ENCODE measurements at regions not wholly inside any gene's neighbourhood (a gene's known extent, or its start where the extent isn't known, plus 50 kb on each side); places are given as distances from the start of the nearest gene placed in this dataset.

DNA sequence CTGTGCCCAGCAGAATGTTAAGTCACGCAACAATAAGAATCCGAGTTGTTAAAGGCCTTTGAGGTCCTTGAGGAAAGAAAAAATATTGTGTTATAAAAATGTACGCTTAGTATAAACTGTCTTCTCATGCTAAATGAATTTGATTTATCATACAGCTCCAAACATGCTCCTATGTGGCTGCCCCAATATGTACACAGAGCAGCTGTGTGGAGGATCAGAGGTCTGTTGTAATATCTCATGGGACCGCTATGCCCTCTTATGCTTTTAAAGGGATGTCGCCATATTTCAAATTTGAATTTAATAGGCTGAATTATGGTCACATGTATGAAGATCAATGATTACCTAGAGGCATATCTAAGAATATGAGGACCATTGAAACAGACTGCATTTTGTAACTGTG is 90.2 kb downstream of the SLC5A7 start:
- POLR2A ChIA-PET = no interaction called here
- Mint-ChIP-seq H3K27ac (no peak overlapping the region), H3K4me1 (no peaks in the 10 kb centered on the region), H3K36me3 (ENCODE audit: low read depth) (no peaks in the 10 kb centered on the region), H3K4me3 (no peak overlapping the region), H3K9me3 (no peaks in the 10 kb centered on the region), H3K27me3 (no peaks in the 10 kb centered on the region)
- no peak for ATAC-seq (ENCODE audit: low read depth)
- CTCF ChIA-PET = no interaction called here
- TF ChIP-seq, protein P1, sequence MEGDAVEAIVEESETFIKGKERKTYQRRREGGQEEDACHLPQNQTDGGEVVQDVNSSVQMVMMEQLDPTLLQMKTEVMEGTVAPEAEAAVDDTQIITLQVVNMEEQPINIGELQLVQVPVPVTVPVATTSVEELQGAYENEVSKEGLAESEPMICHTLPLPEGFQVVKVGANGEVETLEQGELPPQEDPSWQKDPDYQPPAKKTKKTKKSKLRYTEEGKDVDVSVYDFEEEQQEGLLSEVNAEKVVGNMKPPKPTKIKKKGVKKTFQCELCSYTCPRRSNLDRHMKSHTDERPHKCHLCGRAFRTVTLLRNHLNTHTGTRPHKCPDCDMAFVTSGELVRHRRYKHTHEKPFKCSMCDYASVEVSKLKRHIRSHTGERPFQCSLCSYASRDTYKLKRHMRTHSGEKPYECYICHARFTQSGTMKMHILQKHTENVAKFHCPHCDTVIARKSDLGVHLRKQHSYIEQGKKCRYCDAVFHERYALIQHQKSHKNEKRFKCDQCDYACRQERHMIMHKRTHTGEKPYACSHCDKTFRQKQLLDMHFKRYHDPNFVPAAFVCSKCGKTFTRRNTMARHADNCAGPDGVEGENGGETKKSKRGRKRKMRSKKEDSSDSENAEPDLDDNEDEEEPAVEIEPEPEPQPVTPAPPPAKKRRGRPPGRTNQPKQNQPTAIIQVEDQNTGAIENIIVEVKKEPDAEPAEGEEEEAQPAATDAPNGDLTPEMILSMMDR (IDR thresholded peaks at IDR 0.05) = no peak
- intact Hi-C loops (cut with micrococcal nuclease) = no loop called here
- no peak for DNase-seq

DNA sequence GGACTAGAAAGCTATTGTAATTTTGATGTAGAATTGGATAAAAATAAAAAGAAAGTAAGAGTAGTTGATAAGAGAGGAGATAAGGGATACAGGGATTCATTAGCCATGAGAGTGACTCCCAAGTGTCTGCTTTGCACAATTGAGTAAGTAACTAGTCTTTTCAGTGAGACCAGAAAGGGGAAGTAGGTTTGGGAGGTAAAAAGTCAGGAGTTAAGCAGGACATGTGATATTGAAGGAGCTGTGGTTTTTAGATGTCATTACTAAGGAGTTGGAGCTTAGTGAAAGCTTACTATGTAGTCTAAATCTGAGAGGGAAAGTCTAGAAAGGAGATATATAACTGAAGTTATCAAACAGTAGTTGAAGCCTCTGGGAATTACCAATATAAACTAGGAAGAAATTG is 93.4 kb downstream of the SLC5A7 start:
- no peak overlapping the region for H3K4me3 Mint-ChIP-seq
- no peaks in the 10 kb centered on the region for H3K4me1 Mint-ChIP-seq
- ATAC-seq (ENCODE audit: low read depth) = no peak
- H3K9me3 Mint-ChIP-seq = peaks cover 3% of the 10 kb centered on the region
- intact Hi-C loops (cut with micrococcal nuclease) = no loop called here
- ChIA-PET CTCF (no interaction called here), POLR2A (no interaction called here)
- H3K27ac Mint-ChIP-seq = no peak overlapping the region
- no peak for DNase-seq
- H3K27me3 Mint-ChIP-seq = no peaks in the 10 kb centered on the region
- TF ChIP-seq, protein P1 (IDR thresholded peaks at IDR 0.05) = no peak
- no peaks in the 10 kb centered on the region for H3K36me3 Mint-ChIP-seq (ENCODE audit: low read depth)

DNA sequence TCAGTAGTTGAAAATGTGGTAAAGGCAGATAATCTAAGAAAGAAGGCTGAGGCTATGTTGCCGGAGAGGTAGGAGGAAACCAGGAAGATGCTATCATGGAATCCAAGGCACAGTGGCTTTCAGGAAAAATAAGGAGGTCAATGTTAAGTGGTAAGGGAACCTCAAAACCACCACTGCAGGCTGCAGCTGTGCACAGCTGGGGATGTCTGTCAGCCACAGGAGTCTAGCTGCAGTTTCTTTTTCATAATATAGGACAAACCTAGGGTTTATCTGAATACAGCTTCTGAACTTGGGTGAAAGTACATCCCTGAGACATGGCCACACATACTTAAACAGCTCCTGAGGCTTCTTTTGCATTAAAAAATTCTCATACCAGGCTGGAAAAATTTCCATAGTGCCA is 93.9 kb downstream of the SLC5A7 start:
- Mint-ChIP-seq H3K4me3 (no peak overlapping the region), H3K36me3 (ENCODE audit: low read depth) (no peaks in the 10 kb centered on the region), H3K4me1 (no peaks in the 10 kb centered on the region), H3K9me3 (peaks cover 3% of the 10 kb centered on the region), H3K27me3 (no peaks in the 10 kb centered on the region), H3K27ac (no peak overlapping the region)
- ATAC-seq (ENCODE audit: low read depth) = no peak
- TF ChIP-seq, protein P1 (IDR thresholded peaks at IDR 0.05) = no peak
- intact Hi-C loops (cut with micrococcal nuclease) = no loop called here
- DNase-seq = no peak
- POLR2A ChIA-PET = no interaction called here
- CTCF ChIA-PET = no interaction called here

GRCh38 chr2:108082978-108083377 is 96.7 kb downstream of the SLC5A7 start:
- intact Hi-C loops (cut with micrococcal nuclease) = no loop called here
- H3K9me3 Mint-ChIP-seq = peaks cover 4% of the 10 kb centered on the region
- ATAC-seq (ENCODE audit: low read depth) (no peak), DNase-seq (no peak)
- CTCF ChIA-PET = no interaction called here
- H3K4me3 Mint-ChIP-seq = no peak overlapping the region
- POLR2A ChIA-PET = no interaction called here
- TF ChIP-seq, protein P1 (IDR thresholded peaks at IDR 0.05) = no peak
- no peak overlapping the region for H3K27ac Mint-ChIP-seq
- H3K27me3 Mint-ChIP-seq = no peaks in the 10 kb centered on the region
- no peaks in the 10 kb centered on the region for H3K36me3 Mint-ChIP-seq (ENCODE audit: low read depth)
- H3K4me1 Mint-ChIP-seq = no peaks in the 10 kb centered on the region

DNA sequence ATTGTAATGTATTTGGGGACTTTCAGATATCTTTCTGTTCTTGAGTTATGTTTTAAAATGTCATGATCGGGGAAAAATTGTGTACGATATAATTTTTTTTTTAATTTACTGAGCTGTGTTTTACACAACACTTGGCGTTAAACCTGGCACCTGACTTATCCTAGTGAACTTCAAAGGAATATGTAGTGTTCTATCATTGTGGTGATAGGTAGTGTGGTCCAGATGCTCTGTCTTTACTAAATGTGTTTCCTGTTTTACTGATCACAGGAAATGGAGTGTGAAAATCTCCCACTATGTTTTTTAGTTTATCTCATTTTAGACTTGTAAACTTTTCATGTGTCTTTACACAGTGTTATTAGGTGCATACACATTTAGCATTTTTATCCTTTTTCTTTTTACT is 98.0 kb downstream of the SLC5A7 start:
- ChIA-PET POLR2A (no interaction called here), CTCF (no interaction called here)
- no peak overlapping the region for H3K27ac Mint-ChIP-seq
- no peaks in the 10 kb centered on the region for H3K27me3 Mint-ChIP-seq
- DNase-seq (no peak), ATAC-seq (ENCODE audit: low read depth) (no peak)
- intact Hi-C loops (cut with micrococcal nuclease) = no loop called here
- no peaks in the 10 kb centered on the region for H3K36me3 Mint-ChIP-seq (ENCODE audit: low read depth)
- TF ChIP-seq, protein P1 (IDR thresholded peaks at IDR 0.05) = no peak
- peaks cover 8% of the 10 kb centered on the region for H3K9me3 Mint-ChIP-seq
- no peak overlapping the region for H3K4me3 Mint-ChIP-seq
- no peaks in the 10 kb centered on the region for H3K4me1 Mint-ChIP-seq
